GM19035 (cell line): ENCODE measurements at regions not wholly inside any gene's neighbourhood (a gene's known extent, or its start where the extent isn't known, plus 50 kb on each side); places are given as distances from the start of the nearest gene placed in this dataset.
"Not testable (repeated sequence)": the region's sequence is repeated elsewhere in the genome, so short reads cannot be mapped to it uniquely, and the experiment has no call there.

Experiments used
- ATAC-seq: cut with Tn5 transposase; IDR thresholded peaks from one replicate; pipeline ENCODE4 v1.9.1; 2021; ENCODE audit not compliant: unreplicated experiment

- ATAC-seq = no peak
These were observed 177.1 kb downstream of the RNF144A start for GRCh38 chr2:7094231-7094741.

DNA sequence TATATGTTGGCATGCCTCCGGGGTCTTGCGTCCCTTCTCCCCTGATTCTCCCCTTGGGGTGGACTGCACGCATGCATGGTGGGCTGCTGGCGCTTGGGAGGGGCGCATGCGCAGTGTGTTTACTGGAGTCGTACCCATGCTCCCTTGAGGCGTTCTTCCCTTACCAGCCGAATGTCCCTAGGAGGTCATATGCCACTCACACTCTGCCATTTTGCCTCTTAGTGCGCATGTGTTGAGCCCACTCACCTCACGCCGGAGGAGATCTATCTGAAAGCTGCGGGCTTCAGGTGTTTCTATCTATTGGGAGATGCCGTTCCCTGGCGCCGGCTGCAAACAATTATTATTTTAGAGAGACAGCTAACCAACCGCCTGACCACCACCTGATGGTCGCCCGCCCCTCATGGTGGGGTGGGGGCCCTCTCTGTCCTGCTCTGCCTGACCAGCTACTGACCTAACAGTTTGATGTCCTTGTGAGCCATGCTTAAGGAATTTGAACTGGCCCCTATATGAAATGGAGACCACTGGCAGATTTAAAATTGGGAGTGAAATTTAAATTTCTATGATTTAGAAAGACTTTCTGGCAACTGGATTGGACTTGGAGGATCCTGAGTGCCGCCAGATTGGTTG lies 179.6 kb downstream of the RNF144A start:
- ATAC-seq = no peak

GRCh38 chr2:7097353-7097895 lies 180.2 kb downstream of the RNF144A start:
- peak; percentile 95 for ATAC-seq

DNA sequence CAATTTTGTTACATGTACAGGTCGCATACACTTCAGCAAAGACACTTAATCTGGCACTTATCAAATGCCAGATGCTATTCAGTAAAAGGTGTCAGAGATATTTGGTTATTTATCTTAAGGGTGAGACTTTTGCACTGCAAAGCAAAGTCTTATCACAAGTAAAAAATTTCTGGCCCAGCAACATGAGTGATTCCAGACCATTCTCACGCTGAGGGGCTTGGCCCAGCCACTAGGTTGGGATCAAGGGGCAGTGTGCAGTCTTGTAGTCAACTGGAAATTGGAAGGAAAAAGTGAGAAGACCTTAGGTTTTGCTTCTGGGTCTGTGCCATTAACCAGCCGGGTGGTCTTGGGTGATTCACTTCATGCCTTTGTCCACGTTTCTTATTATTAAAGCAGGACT lies 181.6 kb downstream of the RNF144A start:
- no peak for ATAC-seq

- ATAC-seq = not testable (repeated sequence)
These were observed 182.5 kb downstream of the RNF144A start for GRCh38 chr2:7099687-7100086.

DNA sequence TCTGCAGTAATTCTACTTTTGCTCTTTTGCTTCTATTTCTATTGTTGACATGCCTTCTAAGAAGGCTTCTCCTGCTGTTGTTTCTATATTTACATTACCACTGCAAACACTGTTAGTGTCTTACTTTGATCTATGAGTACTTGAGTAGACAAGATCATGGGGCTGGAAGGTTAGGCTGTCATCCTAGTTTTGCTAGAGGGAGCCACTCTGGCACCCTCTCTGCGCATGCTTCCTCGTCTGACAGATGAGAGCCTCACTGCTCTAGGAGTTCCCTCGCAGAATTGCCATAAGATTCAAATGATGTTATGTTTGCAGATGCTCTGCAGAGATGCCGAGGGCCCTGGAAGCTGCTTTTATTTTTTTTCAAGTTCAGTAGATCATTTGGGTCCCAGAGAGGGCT lies 185.6 kb downstream of the RNF144A start:
- ATAC-seq = no peak

- ATAC-seq = no peak
These were observed 191.8 kb downstream of the RNF144A start for GRCh38 chr2:7108792-7109532.

DNA sequence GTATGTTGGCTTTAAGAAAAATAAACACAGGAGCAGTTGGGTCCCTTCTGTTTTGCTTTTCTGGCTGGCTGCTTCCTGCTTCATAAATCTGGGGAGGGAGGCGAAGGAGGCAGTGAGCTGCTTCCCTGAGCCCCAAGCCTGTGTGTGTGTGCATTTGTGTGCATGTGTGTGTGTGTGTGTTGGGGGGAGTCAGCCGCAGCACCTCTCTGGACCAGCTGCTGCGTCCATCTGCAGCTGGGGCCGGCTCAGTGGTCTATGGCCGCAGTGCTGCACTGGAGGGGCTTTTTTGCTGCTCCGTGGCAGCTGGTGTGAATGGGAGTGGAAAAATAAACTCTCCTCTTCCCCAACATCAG lies 192.3 kb downstream of the RNF144A start:
- no peak for ATAC-seq

GRCh38 chr2:7111626-7112025 lies 194.4 kb downstream of the RNF144A start:
- no peak for ATAC-seq

DNA sequence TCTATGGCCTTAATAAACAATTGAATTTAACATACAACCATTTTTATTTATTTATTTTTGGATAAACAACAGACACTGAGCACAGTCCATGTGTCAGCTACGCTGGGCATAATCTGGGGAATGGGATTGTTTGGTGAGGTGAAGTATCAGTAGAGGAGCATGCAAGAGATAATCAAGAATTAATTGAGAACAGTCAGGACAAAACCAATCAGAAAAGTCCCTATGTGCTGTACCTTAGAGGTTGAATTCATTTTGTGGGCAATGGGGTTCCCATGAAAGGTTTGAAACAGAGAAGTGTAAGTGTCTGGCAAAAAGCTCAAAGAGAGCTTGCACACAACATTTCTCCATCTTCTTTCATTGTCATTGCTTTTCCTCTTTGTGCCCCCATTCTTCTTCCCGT lies 198.2 kb downstream of the RNF144A start:
- no peak for ATAC-seq

DNA sequence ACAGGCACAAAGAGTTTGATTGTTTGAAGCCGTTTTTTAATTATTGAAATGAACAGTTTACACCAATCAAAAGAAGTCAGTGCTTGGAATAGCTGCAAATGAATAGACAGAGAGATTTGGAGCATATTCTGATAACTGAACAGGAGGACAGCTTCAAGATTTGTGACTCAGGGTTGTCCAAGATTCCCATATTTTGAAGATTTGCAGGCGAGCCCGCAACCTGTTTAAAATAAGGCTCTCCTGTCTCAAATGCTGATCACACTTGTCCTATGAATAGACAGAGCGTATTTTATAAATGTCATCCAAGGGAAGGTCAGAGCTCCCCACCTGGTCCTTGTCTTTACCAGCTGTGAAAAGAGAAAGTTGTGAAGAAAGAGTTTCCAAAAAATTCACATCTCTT lies 198.7 kb downstream of the RNF144A start:
- no peak for ATAC-seq

DNA sequence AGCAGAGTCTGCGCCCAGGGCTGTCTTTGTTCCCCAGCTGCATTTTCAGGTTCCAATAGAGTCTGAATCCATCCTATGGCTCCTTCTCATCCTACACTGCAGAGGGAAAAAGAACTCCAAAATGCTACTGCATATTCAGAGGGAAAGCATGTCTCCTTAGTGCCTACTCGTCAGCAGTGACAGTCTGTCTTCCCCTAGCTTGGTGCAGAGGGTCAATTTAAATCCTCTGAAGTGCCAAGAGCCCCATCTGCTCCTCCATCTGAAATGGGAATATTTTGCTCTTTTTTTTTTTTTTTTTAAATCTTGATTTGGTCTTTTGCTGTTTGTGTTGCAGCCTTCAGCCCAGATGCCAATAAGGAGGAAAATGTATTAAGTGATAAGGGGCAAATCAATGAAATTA lies 199.3 kb downstream of the RNF144A start:
- no peak for ATAC-seq

- no peak for ATAC-seq
These were observed 199.9 kb downstream of the RNF144A start for GRCh38 chr2:7117076-7117475.

GRCh38 chr2:7118606-7119131 lies 201.5 kb downstream of the RNF144A start:
- no peak for ATAC-seq

DNA sequence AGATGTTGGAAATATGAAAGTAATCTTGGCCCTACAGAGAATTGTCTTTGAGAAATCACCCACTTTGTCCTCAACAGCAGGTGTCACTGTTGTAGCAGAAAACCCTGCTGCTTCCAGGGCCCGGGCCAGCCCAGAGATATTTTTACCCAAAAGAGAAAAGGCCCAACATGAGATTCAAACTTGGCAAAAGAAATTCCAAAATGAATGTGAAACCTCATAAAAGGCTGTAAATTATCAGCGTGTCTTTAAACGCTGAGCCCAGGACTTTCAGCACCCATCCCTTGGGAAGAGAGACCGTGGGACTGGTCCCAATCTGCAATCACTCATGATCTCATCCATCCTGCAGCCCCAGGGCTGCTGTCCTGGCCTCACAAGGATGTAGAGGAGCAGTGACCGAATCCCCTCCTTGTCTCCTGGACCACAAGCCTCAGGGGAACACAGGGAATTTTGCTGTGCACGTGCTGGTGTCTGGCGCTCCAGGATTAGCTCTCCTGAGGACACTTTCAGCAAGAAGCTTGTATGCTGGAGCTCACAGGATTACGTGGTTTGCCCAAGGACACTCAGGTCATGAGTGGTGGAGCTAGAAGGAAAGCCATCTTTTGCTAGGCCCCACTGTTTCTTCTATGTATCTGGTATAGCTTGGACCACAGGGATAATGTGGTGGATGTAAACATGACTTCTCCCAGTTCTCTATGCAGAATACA lies 202.1 kb downstream of the RNF144A start:
- ATAC-seq = no peak

- no peak for ATAC-seq
These were observed 204.6 kb downstream of the RNF144A start for GRCh38 chr2:7121851-7122250.

DNA sequence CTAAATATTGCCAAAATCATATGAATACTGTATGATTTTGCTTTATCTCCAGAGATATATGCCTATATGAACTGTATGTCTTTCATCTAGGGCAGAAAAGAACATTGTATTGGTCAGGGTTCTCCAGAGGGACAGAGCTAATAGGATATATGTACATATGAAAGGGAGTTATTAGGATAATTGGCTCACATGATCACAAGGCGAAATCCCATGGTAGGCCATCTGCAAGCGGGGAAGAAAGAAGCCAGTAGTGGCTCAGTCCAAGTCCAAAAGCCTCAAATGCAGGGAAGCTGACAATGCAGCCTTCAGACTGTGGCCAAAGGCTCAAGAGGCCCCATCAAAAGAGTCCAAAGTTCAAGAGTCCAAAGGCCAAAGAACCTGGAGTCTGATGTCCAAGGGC lies 209.9 kb downstream of the RNF144A start:
- no peak for ATAC-seq

- ATAC-seq = no peak
These were observed 210.5 kb downstream of the RNF144A start for GRCh38 chr2:7127687-7128086.

GRCh38 chr2:7131261-7131660 lies 214.0 kb downstream of the RNF144A start:
- no peak for ATAC-seq

DNA sequence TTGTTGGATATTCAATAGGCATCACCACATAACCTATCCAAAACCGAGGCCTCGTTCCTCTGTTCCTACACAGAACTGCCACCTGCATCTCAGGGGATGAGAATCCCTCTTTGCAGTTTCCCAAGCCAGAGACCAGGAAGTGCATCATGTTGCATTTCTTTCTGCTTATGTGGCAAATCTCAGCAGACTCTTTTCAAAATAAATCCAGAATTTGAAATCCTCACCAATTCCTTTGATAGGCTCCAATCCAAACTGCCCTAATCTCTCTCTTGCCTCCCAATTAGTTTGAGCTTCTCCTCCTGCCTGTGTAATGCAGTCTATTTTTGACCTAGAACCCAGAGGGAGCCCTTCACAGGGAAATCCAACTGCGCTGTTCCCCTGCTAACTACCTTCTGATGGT lies 215.5 kb downstream of the RNF144A start:
- ATAC-seq = no peak

- ATAC-seq = no peak
These were observed 216.3 kb downstream of the RNF144A start for GRCh38 chr2:7133521-7133920.

DNA sequence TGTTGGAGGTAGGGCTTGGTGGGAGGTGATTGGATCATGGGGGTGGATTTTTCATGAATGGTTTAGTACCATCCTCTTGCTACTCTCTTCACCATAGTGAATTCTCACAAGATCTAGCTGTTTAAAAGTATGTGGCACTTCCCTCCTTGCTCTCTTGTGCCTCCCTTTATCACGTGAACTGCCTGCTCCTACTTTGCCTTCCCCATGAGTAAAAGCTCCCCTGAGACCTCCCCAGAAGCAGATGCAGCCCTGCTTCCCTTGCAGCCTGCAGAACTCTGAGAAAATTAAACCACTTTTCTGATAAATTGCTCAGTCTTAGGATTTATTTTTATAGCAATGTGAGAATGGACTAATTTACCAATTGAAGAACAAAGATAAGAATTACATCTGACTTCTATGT lies 223.1 kb downstream of the RNF144A start:
- no peak for ATAC-seq
